NB4 (cell line): ENCODE measurements at regions not wholly inside any gene's neighbourhood (a gene's known extent, or its start where the extent isn't known, plus 50 kb on each side); places are given as distances from the start of the nearest gene placed in this dataset.
"Not testable (repeated sequence)": the region's sequence is repeated elsewhere in the genome, so short reads cannot be mapped to it uniquely, and the experiment has no call there.

Experiments
- DNase-seq: peaks from one replicate; pipeline ENCODE4 v3.0.0; 2010; ENCODE audit warnings: low read depth
- H3K4me3 ChIP-seq: one replicate; pipeline ENCODE4 v1.5.1; 2011; ENCODE audit warnings: mild to moderate bottlenecking, low read depth, low read length, moderate library complexity
- CTCF ChIP-seq: IDR thresholded peaks from one replicate; pipeline ENCODE4 v1.5.1; 2012; ENCODE audit warnings: low read depth, low read length
- MAX ChIP-seq: IDR thresholded peaks from 2 replicates; pipeline ENCODE4 v1.6.1; 2011; ENCODE audit warnings: low read depth, low read length
- MYC ChIP-seq: IDR thresholded peaks from 2 replicates; pipeline ENCODE4 v1.6.1; 2011; ENCODE audit warnings: low read depth, low read length
- POLR2A ChIP-seq: IDR thresholded peaks from 2 replicates; pipeline ENCODE4 v1.6.1; 2011; ENCODE audit warnings: mild to moderate bottlenecking; ENCODE audit not compliant: insufficient read length; ENCODE audit errors: extremely low read depth

- H3K4me3 ChIP-seq = no peak overlapping the region
- TF ChIP-seq MAX (no peak), POLR2A (no peak), MYC (no peak), CTCF (no peak)
- DNase-seq = no peak
Observed at GRCh38 chr9:100729336-100729895, 151.5 kb downstream of the CAVIN4 start.

- H3K4me3 ChIP-seq = no peak overlapping the region
- TF ChIP-seq MAX = no peak
- no peak for TF ChIP-seq POLR2A
- TF ChIP-seq MYC = no peak
- TF ChIP-seq CTCF = no peak
- no peak for DNase-seq
Observed at GRCh38 chr9:100730086-100730485, 152.2 kb downstream of the CAVIN4 start.

- H3K4me3 ChIP-seq = no peak overlapping the region
- TF ChIP-seq MAX (no peak), POLR2A (no peak), CTCF (no peak), MYC (no peak)
- DNase-seq = no peak
Observed at GRCh38 chr9:100731038-100731556, 153.2 kb downstream of the CAVIN4 start.

GRCh38 chr9:100731557-100731956, 153.7 kb downstream of the CAVIN4 start:
- no peak for TF ChIP-seq MAX
- no peak for TF ChIP-seq POLR2A
- no peak for TF ChIP-seq MYC
- no peak for TF ChIP-seq CTCF
- no peak overlapping the region for H3K4me3 ChIP-seq
- DNase-seq = no peak

- DNase-seq = no peak
- TF ChIP-seq CTCF = no peak
- H3K4me3 ChIP-seq = no peak overlapping the region
Observed at GRCh38 chr9:100739208-100739607, 161.3 kb downstream of the CAVIN4 start.

DNA sequence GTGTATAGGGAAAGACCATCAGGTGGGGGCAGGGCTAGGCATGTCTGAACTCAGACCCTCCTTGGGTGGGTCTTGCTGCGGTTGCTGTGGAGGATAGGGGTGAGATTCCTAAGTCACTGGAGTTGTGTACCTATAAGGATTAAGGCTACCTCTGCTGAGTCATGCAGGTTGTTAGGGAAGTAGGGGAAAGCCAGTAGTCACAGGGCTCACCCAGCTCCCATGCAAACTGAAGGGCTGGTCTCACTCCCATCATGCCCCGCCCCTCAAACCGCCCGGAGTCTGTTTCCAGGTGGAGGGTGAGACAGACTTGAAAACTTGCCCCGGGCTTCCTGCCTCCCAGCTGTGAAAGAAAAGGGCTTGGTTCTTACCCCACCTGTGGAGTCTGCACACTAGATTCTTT, 161.8 kb downstream of the CAVIN4 start:
- H3K4me3 ChIP-seq = no peak overlapping the region
- no peak for TF ChIP-seq MYC
- no peak for TF ChIP-seq POLR2A
- TF ChIP-seq MAX = no peak
- TF ChIP-seq CTCF = no peak
- DNase-seq = no peak

GRCh38 chr9:100748930-100749329, 171.1 kb downstream of the CAVIN4 start:
- DNase-seq = not testable (repeated sequence)

More at GRCh38 chr9:100748930-100749329, 171.1 kb downstream of the CAVIN4 start:
- not testable (repeated sequence) for H3K4me3 ChIP-seq
